NCI-H2227 (cell line): ENCODE measurements at regions not wholly inside any gene's neighbourhood (a gene's known extent, or its start where the extent isn't known, plus 50 kb on each side); places are given as distances from the start of the nearest gene placed in this dataset.
"Not testable (repeated sequence)": the region's sequence is repeated elsewhere in the genome, so short reads cannot be mapped to it uniquely, and the experiment has no call there.

Source experiments
- DNase-seq: peaks from one replicate; lab custom pipeline; 2025; ENCODE audit not compliant: unreplicated experiment; lab: John Stamatoyannopoulos, UW

DNA sequence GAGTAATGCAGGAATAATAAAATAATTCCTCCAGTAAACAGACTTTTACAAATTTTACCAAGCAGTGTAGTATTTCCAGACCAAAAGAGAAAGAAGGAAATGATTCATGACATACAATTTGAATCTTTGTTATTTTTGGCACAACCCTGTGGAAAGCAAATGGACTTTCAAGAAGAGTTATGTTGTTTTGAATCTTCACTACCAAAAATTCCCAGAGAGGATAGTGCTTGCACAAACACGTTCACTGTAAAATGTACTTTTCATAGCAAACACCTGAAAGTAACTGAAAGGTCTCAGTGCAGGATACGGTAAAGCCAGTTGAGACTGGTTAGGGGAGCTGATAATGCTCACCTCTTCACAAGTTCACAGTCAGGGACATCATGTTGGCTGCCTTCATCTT, 107.1 kb downstream of the USP22 start:
- DNase-seq: no peak

DNA sequence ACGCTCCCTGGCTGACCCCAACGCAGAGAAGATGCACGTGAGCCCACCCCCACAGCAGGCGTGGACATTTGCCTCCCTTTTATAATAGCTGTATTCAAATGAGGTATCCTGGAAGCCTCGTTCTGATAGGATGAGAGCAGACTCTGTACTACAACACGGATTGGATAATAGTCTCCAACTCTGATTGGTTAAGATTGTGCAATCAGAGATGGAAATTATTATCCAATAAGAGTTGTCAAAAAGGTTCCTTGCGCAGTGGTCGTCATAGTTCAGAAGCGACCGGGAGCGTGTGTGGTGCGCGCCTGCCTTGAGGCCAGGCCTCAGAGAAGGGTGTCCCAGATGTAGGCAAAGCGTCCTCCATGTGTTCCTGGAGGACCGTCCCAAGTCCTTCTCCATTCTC, 104.6 kb downstream of the USP22 start:
- DNase-seq: no peak

DNA sequence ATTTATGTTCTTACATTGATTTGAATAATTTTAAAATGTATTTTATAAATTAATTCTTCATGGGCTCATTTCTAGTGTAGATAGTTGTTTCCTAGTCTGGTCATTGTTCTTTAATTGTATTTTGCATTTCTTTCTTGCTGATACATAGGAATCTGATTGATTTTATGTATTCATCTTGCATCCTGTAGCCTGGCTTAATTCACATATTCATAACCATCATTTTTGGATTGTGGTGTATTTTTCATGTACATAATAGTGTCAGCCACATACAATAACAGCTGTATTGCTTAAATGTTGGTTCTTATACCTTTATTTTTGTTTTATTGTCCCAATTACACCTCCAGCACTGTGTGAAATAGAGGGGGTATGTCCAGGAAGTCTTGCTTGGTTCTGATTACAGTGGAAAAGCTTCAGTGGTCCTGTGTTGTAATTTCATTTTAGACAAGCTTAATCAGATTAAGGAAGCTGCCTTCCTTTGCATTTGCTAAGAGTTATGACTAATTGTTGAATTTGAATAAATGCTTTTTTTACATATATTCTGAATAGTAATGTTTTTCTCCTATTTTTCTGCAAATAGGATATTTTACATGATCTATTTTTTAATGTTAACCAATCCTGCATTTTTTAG, 103.7 kb downstream of the USP22 start:
- no peak for DNase-seq

DNA sequence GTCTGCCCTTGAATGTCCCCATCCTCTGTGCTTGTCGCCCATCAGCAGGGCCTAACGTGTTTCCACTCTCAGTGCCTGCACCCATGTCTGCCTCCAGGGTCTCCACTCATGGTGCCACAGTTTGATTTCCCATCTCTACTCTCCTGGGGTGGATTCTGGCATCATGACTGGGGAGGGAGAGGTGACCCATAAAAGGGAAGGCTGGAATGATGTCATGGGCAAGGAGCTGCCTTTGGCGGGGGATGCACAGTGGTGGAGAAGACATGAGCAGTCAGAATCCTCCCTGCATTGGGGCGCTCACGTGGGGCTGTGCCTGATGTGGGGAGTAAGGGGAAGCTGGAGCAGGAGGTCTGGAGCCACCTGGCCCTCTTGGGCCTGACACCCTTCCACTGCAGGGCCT, 100.9 kb downstream of the USP22 start:
- DNase-seq: no peak

DNA sequence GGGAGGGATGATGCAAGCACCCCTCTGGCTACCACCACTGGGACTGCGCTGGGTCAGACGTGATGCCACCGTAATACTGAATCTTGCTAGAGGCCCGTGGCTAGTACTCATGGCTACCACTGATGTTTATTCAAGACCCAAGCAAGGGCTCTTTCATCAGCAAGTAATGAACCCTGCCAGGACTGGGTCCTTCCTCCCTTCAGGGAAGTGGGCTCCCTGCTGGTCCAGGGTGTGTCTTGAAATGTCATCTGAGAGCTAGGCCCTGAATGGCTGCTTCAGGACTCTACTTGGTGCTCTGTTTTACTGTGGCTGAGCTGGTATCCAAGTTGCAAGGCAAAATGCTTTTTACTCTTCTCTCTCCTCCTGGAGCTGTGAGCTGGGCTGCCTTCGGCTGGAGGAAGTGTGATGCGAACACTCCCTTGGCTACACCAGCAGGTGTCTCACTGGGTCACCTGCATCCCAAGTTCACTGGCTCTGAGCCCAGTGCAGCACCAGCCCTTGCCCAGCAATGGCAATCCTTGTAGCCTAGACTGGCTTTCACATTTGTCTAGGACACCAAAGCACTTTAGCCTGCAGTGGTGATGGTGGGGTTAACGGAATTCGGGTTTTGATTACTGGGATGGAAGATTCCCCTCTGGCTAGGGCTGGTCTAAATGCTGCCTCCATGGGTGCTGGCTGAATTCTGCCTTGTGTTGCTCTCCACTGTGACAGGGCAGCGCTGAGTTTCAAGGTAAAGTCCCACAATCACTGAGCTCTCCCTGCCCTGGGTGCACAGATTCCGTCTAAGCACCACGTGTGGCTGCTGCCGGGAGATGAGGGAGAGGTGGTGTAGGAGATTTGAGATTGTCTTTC, 98.6 kb downstream of the USP22 start:
- DNase-seq: peak; percentile 35

DNA sequence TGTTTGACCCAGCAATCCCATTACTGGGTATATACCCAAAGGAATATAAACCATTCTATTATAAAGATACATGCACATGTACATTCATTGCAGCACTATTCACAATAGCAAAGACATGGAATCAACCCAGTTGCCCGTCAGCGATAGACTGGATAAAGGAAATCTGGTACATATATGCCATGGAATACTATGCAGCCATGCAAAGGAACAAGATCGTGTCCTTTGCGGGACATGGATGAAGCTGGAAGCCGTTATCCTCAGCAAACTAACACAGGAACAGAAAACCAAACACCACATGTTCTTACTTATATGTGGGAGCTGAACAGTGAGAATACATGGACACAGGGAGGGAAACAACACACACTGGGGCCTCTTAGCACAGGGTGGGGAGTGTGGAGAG, 95.1 kb downstream of the USP22 start:
- not testable (repeated sequence) for DNase-seq

DNA sequence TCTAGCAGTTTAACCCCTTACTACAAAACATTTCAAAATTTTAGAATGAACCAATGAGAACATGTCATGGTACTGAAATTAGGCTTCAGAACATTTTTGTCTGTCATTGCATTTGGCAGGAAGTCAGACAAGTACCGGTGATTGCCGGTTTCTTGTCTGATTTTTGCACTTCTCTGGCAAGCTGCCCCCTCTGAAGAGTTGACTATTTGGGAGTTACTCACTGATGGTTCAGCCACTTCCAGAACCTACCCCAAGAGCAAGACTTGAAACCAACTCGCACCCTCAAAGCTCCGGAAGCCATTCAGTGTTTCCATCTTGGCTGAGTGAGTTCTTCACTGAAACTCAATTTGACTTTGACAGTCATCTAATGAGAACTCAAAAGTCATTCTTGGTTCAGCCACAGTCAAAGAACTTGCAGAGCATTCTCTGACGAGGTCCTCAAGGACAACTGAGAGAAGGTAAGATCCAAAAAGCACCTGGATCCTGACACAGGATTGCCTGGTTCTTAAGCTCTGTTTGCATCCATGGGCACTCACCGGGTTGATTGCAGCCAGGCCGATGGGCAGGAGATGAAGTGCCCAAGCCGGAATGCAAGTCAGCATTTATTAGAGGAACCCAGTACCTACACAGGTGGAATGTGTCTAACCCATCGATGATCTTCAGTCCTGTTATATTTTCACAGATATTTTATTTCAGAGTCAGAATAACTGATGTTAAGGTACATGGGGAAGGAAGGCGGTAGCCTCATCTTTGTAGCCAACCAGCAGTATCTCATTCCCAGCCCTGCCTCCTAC, 93.6 kb downstream of the USP22 start:
- no peak for DNase-seq
